ENCODE measurements at regions not wholly inside any gene's neighbourhood (a gene's known extent, or its start where the extent isn't known, plus 50 kb on each side); places are given as distances from the start of the nearest gene placed in this dataset.

GRCh38 chr9:86723346-86723745 lies 224.0 kb downstream of the GAS1 start:
- no peak for TF ChIP-seq CTCF (IDR thresholded peaks at IDR 0.05)

GRCh38 chr9:86722706-86723075 lies 224.6 kb downstream of the GAS1 start:
- TF ChIP-seq CTCF (IDR thresholded peaks at IDR 0.05) = no peak

GRCh38 chr9:86721843-86722705 lies 225.2 kb downstream of the GAS1 start:
- no peak for TF ChIP-seq CTCF (IDR thresholded peaks at IDR 0.05)

GRCh38 chr9:86721226-86721781 lies 226.0 kb downstream of the GAS1 start:
- no peak for TF ChIP-seq CTCF (IDR thresholded peaks at IDR 0.05)

GRCh38 chr9:86720639-86721225 lies 226.6 kb downstream of the GAS1 start:
- TF ChIP-seq CTCF (IDR thresholded peaks at IDR 0.05) = no peak

- TF ChIP-seq CTCF (IDR thresholded peaks at IDR 0.05) = no peak
Observed at GRCh38 chr9:86718388-86719049, 228.8 kb downstream of the GAS1 start.

- no peak for TF ChIP-seq CTCF (IDR thresholded peaks at IDR 0.05)
Observed at GRCh38 chr9:86716326-86716922, 230.9 kb downstream of the GAS1 start.
